NCI-H524 (cell line): ENCODE measurements at regions not wholly inside any gene's neighbourhood (a gene's known extent, or its start where the extent isn't known, plus 50 kb on each side); places are given as distances from the start of the nearest gene placed in this dataset.
A peak's percentile ranks its signal among the peaks of the same experiment; 100 is the strongest.

Source experiments
- DNase-seq, 2 experiments: peaks; one replicate each; lab custom pipeline; 2025; lab: John Stamatoyannopoulos, UW

- DNase-seq, result no peak
Observed at GRCh38 chr6:53744321-53744720, 50.5 kb upstream of the LRRC1 start.

GRCh38 chr6:53741034-53741823 is 53.6 kb upstream of the LRRC1 start:
- no peak for DNase-seq

GRCh38 chr6:53737746-53738145 is 57.1 kb upstream of the LRRC1 start:
- no peak for DNase-seq

DNA sequence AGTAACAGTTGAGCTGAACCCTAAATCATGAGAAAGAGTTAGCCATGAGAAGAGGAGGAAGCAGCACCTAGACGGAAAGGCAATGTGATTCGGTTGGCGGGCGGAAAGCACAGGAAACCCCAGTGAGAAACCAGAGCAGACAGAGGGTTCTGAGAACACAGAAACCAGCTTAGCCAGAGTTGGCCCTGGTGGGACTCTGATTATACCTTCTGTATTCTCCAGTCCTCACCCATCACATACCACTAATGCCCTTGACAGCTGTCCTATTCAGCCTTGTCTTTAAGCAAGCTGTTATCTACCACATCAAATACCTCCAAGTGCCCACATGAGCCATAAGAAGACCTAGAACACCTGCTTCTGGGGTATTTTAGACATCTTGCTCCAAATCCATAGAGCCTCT is 58.9 kb upstream of the LRRC1 start:
- peak; percentile 96 to 99 for DNase-seq

DNA sequence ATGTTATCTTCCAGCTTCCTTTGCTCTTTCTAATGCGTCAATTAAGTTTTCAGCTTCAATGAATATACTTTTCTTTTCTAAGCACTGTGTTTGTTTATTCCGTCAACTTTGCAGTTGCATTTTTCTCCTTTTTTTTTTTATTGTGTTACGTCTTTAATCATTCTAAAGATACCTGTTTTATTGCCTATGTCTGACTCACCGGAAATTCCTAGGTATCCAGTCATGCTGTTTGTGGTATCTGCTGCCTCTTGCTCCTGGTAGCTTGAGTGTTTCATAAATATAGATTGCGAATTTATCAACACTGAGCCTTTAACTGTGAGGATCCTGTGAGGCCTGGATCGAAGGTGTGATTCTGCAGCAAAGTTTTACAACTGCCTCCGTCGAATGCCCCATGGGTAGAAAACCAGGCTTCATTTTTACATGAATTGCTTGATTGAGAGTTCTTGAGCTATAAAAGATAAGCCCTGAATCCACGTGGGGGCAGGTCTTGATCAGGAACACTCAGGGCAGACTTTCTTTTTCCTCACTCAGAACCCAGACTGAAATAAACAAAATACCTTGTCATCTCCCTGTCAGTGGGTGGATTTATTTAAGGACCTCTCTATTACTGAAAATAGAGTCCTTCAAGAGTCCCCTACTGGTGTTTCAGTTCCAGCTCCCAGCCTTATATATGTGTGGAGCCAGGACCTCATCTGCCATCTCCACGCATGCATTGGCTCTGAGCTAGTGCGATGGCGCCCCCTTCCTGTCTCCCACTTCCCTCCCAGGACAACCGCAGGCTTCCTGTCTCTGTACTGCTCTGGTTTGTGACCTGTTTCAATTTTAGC is 60.1 kb upstream of the LRRC1 start:
- peak; percentile 32 to 57 for DNase-seq

GRCh38 chr6:53731866-53732636 is 62.8 kb upstream of the LRRC1 start:
- DNase-seq, result peak; percentile 76 to 87

GRCh38 chr6:53730767-53731166 is 64.0 kb upstream of the LRRC1 start:
- peak in 1 of 2 experiments; percentile 33 for DNase-seq

GRCh38 chr6:53728570-53729194 is 63.1 kb upstream of the KLHL31 start:
- peak; percentile 21 to 65 for DNase-seq

GRCh38 chr6:53727748-53728147 is 62.2 kb upstream of the KLHL31 start:
- DNase-seq, result no peak

DNA sequence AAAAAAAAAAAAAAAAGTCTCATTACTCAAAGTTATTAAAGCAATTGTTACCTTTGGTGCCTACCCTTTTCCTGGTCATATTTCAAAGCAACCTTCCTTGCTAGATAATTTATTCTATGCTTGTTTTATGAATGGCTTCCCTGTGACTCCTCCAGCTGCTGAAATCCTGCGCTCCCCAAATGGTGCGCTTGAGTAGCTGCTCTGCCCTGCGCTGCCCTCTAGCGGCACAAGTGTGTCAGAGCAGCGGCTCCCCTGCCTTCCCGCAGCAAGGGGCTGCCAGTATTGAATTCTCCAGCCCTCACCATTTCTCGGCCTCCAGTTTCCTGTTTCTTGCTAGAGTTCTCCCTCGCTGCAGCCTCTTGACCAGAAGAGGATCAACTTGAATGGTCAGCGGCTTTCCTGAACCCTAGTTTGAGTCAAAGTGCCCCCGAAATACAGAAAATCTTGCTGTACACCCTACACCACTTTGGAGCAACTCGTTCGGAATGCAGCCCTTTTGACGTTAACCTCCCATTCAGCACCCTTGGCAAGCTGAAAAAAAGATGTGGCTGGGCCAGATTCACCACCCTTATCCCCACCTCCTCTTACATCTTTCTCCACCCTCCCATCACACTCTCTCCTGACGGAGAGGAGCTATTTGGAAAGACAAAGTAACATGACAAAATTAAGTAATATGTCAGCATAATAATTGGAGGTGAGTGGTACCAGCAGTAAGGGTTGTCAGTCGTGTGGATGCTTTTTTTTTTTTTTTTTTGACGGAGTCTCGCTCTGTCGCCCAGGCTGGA is 60.4 kb upstream of the KLHL31 start:
- DNase-seq, result peak; percentile 40 to 79

GRCh38 chr6:53724501-53724900 is 58.9 kb upstream of the KLHL31 start:
- peak in 1 of 2 experiments; percentile 50 for DNase-seq

DNA sequence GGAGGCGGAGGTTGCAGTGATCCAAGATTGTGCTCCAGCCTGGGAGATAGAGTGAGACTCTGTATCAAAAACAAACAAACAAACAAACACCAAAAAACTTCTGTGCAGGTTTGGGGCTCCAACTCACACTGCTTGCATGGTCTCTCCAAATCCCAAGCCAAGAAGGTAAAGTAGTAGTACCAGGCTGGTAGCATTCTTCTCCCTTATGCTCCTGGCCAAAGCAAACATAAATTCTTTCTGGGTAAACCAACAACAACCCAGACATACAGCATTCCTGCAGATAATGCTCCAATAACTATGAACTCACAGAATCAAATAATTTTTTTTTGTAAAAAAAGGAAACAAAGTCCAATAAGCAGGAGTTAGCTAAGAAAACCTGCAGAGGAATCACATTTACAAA is 57.8 kb upstream of the KLHL31 start:
- no peak for DNase-seq

- no peak for DNase-seq
Observed at GRCh38 chr6:53721766-53722165, 56.2 kb upstream of the KLHL31 start.

GRCh38 chr6:53718597-53719460 is 53.3 kb upstream of the KLHL31 start:
- peak; percentile 45 to 75 for DNase-seq

DNA sequence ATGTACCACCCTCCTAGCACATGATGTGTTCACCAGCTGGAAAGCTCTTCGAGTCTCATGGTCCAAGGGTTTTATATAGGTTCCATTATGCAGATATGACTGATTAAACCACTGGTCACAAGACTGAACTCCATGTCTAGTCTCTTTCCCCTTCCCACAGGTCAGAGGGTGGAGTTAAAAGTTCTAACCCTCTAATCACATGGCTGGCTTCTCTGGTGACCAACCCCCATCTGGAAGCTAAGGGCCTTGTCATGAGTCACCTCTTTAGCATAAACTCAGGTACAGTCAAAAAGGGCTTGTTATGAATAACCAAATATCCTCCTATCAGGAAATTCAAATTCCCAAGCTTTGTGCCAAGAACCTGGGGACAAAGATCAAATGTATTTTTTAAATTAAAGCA is 52.0 kb upstream of the KLHL31 start:
- DNase-seq, result no peak

DNA sequence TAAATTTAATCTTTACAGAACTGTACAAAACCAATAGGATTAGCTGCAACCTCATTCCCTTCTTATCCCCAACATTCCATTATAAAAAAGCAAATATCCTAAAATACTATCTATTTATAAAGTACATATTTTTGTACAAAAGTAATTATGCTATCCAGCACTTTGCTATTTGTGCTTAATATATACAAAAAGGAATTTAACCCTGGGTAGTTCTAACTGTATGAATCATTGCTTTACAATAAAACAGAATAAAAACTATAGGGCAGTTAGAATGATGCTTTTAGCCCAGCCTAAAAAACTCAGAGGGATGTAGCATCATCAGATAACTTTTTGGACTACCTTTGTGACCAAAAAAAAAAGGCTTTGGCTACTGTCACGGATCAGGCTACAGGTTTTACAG is 49.9 kb upstream of the KLHL31 start:
- DNase-seq, result no peak
